BE2C (cell line): ENCODE measurements at regions not wholly inside any gene's neighbourhood (a gene's known extent, or its start where the extent isn't known, plus 50 kb on each side); places are given as distances from the start of the nearest gene placed in this dataset.

ENCODE experiments used
- DNase-seq: peaks from one replicate; pipeline ENCODE4 v3.0.0-alpha.2; 2020
- H3K27me3 ChIP-seq: fragments of 250-450 bp; sonication (Bioruptor Pico); 2 replicates; pipeline ENCODE4 v1.5.1; 2020; ENCODE audit warnings: mild to moderate bottlenecking
- H3K36me3 ChIP-seq: fragments of 250-450 bp; sonication (Bioruptor Pico); 2 replicates; pipeline ENCODE4 v1.5.1; 2020; ENCODE audit warnings: mild to moderate bottlenecking
- H3K4me1 ChIP-seq: fragments of 250-450 bp; sonication (Bioruptor Pico); 2 replicates; pipeline ENCODE4 v1.5.1; 2020
- H3K4me3 ChIP-seq: 2 replicates; pipeline ENCODE4 v1.5.1; 2011; ENCODE audit warnings: low read depth, low read length
- H3K9me3 ChIP-seq: fragments of 250-450 bp; sonication (Bioruptor Pico); 2 replicates; pipeline ENCODE4 v1.5.1; 2020
- CTCF ChIP-seq: IDR thresholded peaks from 2 replicates; pipeline ENCODE4 v1.5.1; 2012; ENCODE audit warnings: mild to moderate bottlenecking, low read depth, low read length

GRCh38 chr22:48941903-48942575 lies 885.6 kb downstream of the BRD1 start:
- DNase-seq: no peak
- H3K9me3 ChIP-seq: no peaks in the 10 kb centered on the region; the same call in none of the 2 replicates
- no peak overlapping the region for H3K4me3 ChIP-seq

GRCh38 chr22:48941033-48941902 lies 886.4 kb downstream of the BRD1 start:
- no peak for DNase-seq
- H3K36me3 ChIP-seq: no peaks in the 10 kb centered on the region
- no peaks in the 10 kb centered on the region for H3K4me1 ChIP-seq
- H3K4me3 ChIP-seq: no peak overlapping the region
- TF ChIP-seq CTCF: no peak
- no peaks in the 10 kb centered on the region for H3K27me3 ChIP-seq
- no peaks in the 10 kb centered on the region; the same call in none of the 2 replicates for H3K9me3 ChIP-seq

More at GRCh38 chr22:48941903-48942575, 885.6 kb downstream of the BRD1 start:
- no peaks in the 10 kb centered on the region for H3K36me3 ChIP-seq
- no peaks in the 10 kb centered on the region for H3K4me1 ChIP-seq
- TF ChIP-seq CTCF: no peak
- no peaks in the 10 kb centered on the region for H3K27me3 ChIP-seq

GRCh38 chr22:48940266-48941032 lies 887.2 kb downstream of the BRD1 start:
- no peak for DNase-seq
- H3K9me3 ChIP-seq: no peaks in the 10 kb centered on the region; the same call in none of the 2 replicates
- no peaks in the 10 kb centered on the region for H3K4me1 ChIP-seq
- no peaks in the 10 kb centered on the region for H3K27me3 ChIP-seq
- no peak for TF ChIP-seq CTCF
- no peaks in the 10 kb centered on the region for H3K36me3 ChIP-seq
- H3K4me3 ChIP-seq: no peak overlapping the region

- Histone ChIP-seq H3K27me3 (no peaks in the 10 kb centered on the region), H3K36me3 (no peaks in the 10 kb centered on the region)
- no peak for TF ChIP-seq CTCF
These were observed 888.0 kb downstream of the BRD1 start for GRCh38 chr22:48939441-48940265.

GRCh38 chr22:48938741-48939140 lies 888.9 kb downstream of the BRD1 start:
- no peaks in the 10 kb centered on the region for H3K4me1 ChIP-seq
- H3K36me3 ChIP-seq: no peaks in the 10 kb centered on the region
- H3K9me3 ChIP-seq: no peaks in the 10 kb centered on the region; the same call in 1 of the 2 replicates
- no peak for TF ChIP-seq CTCF
- H3K27me3 ChIP-seq: no peaks in the 10 kb centered on the region
- no peak overlapping the region for H3K4me3 ChIP-seq
- DNase-seq: no peak

More at GRCh38 chr22:48939441-48940265, 888.0 kb downstream of the BRD1 start:
- DNase-seq: no peak
- Histone ChIP-seq H3K4me1 (no peaks in the 10 kb centered on the region), H3K4me3 (no peak overlapping the region), H3K9me3 (no peaks in the 10 kb centered on the region; the same call in 1 of the 2 replicates)
